ENCODE measurements at regions not wholly inside any gene's neighbourhood (a gene's known extent, or its start where the extent isn't known, plus 50 kb on each side); places are given as distances from the start of the nearest gene placed in this dataset.

DNA sequence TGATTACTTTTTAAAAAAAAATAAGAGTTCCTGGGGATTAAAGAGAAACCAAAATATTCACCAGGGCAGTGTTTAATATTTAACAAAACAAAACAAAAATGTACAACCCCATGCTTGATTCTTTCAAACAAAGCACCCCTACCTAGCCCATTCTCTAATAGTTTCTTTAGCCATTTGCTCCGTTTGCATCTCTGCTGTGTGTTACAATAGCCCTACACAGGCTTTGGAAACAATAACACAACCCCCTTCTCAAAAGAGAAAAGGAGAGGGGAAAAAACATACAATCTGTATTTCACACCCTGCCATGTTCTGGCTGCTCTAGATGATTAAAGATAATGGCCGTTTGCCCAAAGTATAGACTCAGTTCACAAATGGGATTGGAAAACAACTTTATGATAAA is 302.9 kb downstream of the CPS1 start:
- TF ChIP-seq, protein P1, sequence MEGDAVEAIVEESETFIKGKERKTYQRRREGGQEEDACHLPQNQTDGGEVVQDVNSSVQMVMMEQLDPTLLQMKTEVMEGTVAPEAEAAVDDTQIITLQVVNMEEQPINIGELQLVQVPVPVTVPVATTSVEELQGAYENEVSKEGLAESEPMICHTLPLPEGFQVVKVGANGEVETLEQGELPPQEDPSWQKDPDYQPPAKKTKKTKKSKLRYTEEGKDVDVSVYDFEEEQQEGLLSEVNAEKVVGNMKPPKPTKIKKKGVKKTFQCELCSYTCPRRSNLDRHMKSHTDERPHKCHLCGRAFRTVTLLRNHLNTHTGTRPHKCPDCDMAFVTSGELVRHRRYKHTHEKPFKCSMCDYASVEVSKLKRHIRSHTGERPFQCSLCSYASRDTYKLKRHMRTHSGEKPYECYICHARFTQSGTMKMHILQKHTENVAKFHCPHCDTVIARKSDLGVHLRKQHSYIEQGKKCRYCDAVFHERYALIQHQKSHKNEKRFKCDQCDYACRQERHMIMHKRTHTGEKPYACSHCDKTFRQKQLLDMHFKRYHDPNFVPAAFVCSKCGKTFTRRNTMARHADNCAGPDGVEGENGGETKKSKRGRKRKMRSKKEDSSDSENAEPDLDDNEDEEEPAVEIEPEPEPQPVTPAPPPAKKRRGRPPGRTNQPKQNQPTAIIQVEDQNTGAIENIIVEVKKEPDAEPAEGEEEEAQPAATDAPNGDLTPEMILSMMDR (IDR thresholded peaks at IDR 0.05), result no peak
- TF ChIP-seq RAD21 (conservative IDR thresholded peaks at IDR 0.05 in 1 of 2, IDR thresholded peaks at IDR 0.05 in 1 of 2) (no peak), ZFP36 (IDR thresholded peaks at IDR 0.05; ENCODE audit: borderline replicate concordance, partially characterized antibody) (no peak), EHMT2 (IDR thresholded peaks at IDR 0.05; ENCODE audit: low read depth) (no peak), POLR2A (IDR thresholded peaks at IDR 0.05; ENCODE audit: low read length) (no peak), EP300 (IDR thresholded peaks at IDR 0.05) (no peak), MAZ (IDR thresholded peaks at IDR 0.05; ENCODE audit: borderline replicate concordance, low read depth, low read length) (no peak), SMC3 (IDR thresholded peaks at IDR 0.05) (no peak)
- TF ChIP-seq, protein P2, sequence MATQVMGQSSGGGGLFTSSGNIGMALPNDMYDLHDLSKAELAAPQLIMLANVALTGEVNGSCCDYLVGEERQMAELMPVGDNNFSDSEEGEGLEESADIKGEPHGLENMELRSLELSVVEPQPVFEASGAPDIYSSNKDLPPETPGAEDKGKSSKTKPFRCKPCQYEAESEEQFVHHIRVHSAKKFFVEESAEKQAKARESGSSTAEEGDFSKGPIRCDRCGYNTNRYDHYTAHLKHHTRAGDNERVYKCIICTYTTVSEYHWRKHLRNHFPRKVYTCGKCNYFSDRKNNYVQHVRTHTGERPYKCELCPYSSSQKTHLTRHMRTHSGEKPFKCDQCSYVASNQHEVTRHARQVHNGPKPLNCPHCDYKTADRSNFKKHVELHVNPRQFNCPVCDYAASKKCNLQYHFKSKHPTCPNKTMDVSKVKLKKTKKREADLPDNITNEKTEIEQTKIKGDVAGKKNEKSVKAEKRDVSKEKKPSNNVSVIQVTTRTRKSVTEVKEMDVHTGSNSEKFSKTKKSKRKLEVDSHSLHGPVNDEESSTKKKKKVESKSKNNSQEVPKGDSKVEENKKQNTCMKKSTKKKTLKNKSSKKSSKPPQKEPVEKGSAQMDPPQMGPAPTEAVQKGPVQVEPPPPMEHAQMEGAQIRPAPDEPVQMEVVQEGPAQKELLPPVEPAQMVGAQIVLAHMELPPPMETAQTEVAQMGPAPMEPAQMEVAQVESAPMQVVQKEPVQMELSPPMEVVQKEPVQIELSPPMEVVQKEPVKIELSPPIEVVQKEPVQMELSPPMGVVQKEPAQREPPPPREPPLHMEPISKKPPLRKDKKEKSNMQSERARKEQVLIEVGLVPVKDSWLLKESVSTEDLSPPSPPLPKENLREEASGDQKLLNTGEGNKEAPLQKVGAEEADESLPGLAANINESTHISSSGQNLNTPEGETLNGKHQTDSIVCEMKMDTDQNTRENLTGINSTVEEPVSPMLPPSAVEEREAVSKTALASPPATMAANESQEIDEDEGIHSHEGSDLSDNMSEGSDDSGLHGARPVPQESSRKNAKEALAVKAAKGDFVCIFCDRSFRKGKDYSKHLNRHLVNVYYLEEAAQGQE (IDR thresholded peaks at IDR 0.05), result no peak
- TF ChIP-seq, protein P3, sequence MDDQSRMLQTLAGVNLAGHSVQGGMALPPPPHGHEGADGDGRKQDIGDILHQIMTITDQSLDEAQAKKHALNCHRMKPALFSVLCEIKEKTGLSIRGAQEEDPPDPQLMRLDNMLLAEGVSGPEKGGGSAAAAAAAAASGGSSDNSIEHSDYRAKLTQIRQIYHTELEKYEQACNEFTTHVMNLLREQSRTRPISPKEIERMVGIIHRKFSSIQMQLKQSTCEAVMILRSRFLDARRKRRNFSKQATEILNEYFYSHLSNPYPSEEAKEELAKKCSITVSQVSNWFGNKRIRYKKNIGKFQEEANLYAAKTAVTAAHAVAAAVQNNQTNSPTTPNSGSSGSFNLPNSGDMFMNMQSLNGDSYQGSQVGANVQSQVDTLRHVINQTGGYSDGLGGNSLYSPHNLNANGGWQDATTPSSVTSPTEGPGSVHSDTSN (IDR thresholded peaks at IDR 0.05), result no peak
- TF ChIP-seq, protein P4, sequence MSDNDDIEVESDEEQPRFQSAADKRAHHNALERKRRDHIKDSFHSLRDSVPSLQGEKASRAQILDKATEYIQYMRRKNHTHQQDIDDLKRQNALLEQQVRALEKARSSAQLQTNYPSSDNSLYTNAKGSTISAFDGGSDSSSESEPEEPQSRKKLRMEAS (IDR thresholded peaks at IDR 0.05), result no peak

Measured in A549 (cell line).